Erythroblast (primary cell): ENCODE measurements at regions not wholly inside any gene's neighbourhood (a gene's known extent, or its start where the extent isn't known, plus 50 kb on each side); places are given as distances from the start of the nearest gene placed in this dataset.

ENCODE experiments used
- GATA1 ChIP-seq: IDR thresholded peaks from 2 replicates; pipeline ENCODE4 v1.6.1; 2011; ENCODE audit warnings: low read depth, mild to moderate bottlenecking, control low read depth, low read length, moderate library complexity
- POLR2A ChIP-seq: IDR thresholded peaks from 2 replicates; pipeline ENCODE4 v1.6.1; 2011; ENCODE audit warnings: mild to moderate bottlenecking, low read length

- no peak for TF ChIP-seq POLR2A
- no peak for TF ChIP-seq GATA1
These were observed 273.3 kb upstream of the SP4 start for GRCh38 chr7:21154614-21155013.
